ENCODE measurements at regions not wholly inside any gene's neighbourhood (a gene's known extent, or its start where the extent isn't known, plus 50 kb on each side); places are given as distances from the start of the nearest gene placed in this dataset.

DNA sequence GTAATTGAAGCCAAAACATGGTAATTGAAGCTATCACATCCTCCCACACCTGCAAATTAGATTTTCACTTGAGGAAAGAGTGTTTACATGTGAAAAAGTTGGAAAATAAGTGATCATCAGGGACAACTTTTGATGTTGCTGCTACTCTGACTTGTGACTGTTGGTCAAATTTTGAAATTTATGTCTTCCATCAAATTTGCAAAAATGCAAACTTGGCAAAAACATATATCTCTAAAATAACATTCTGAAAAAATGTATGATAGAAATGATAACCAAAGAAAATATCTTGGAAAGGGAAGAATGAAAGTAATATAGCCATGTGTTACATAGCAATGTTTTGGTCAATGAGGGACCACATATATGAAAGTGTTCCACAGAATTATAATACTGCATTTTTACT is 703.9 kb upstream of the SEMA6D start:
- no peak for TF ChIP-seq POLR2A (IDR thresholded peaks at IDR 0.05)
- TF ChIP-seq, protein P1, sequence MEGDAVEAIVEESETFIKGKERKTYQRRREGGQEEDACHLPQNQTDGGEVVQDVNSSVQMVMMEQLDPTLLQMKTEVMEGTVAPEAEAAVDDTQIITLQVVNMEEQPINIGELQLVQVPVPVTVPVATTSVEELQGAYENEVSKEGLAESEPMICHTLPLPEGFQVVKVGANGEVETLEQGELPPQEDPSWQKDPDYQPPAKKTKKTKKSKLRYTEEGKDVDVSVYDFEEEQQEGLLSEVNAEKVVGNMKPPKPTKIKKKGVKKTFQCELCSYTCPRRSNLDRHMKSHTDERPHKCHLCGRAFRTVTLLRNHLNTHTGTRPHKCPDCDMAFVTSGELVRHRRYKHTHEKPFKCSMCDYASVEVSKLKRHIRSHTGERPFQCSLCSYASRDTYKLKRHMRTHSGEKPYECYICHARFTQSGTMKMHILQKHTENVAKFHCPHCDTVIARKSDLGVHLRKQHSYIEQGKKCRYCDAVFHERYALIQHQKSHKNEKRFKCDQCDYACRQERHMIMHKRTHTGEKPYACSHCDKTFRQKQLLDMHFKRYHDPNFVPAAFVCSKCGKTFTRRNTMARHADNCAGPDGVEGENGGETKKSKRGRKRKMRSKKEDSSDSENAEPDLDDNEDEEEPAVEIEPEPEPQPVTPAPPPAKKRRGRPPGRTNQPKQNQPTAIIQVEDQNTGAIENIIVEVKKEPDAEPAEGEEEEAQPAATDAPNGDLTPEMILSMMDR (IDR thresholded peaks at IDR 0.05) = no peak

Data from body of pancreas (tissue), 4 donors.